ENCODE measurements at regions not wholly inside any gene's neighbourhood (a gene's known extent, or its start where the extent isn't known, plus 50 kb on each side); places are given as distances from the start of the nearest gene placed in this dataset.
"Not testable (repeated sequence)": the region's sequence is repeated elsewhere in the genome, so short reads cannot be mapped to it uniquely, and the experiment has no call there.

- not testable (repeated sequence) for TF ChIP-seq POLR2A, CTCF (IDR thresholded peaks at IDR 0.05)
Measured at GRCh38 chr14:106745016-106745767, 1218.8 kb downstream of the TMEM121 start.
